Fibroblast of villous mesenchyme (primary cell): ENCODE measurements at regions not wholly inside any gene's neighbourhood (a gene's known extent, or its start where the extent isn't known, plus 50 kb on each side); places are given as distances from the start of the nearest gene placed in this dataset.

Experiments used
- DNase-seq: peaks from one replicate; pipeline ENCODE4 v3.0.0-alpha.2; 2010; ENCODE audit warnings: low read depth
- H3K4me3 ChIP-seq: 2 replicates; pipeline ENCODE4 v1.5.1; 2011; ENCODE audit warnings: low read depth, mild to moderate bottlenecking, low read length
- CTCF ChIP-seq: IDR thresholded peaks from 2 replicates; pipeline ENCODE4 v1.5.1; 2012; ENCODE audit warnings: low read depth, mild to moderate bottlenecking, low read length; ENCODE audit not compliant: insufficient read depth

- DNase-seq: no peak
- no peak for TF ChIP-seq CTCF
- no peak overlapping the region for H3K4me3 ChIP-seq
Measured at GRCh38 chr1:103917795-103918194, 168.1 kb downstream of the AMY1C start.

GRCh38 chr1:103931891-103932290, 182.2 kb downstream of the AMY1C start:
- no peak overlapping the region for H3K4me3 ChIP-seq
- no peak for DNase-seq
- TF ChIP-seq CTCF: no peak

GRCh38 chr1:103937763-103938357, 188.2 kb downstream of the AMY1C start:
- TF ChIP-seq CTCF: no peak
- H3K4me3 ChIP-seq: no peak overlapping the region
- no peak for DNase-seq

- no peak for DNase-seq
- no peak for TF ChIP-seq CTCF
- H3K4me3 ChIP-seq: no peak overlapping the region
Measured at GRCh38 chr1:103941086-103941485, 191.4 kb downstream of the AMY1C start.

- DNase-seq: no peak
- no peak for TF ChIP-seq CTCF
- H3K4me3 ChIP-seq: no peak overlapping the region
Measured at GRCh38 chr1:103942029-103942428, 192.3 kb downstream of the AMY1C start.

GRCh38 chr1:103945774-103946173, 196.1 kb downstream of the AMY1C start:
- DNase-seq: no peak
- no peak for TF ChIP-seq CTCF
- no peak overlapping the region for H3K4me3 ChIP-seq

- no peak for TF ChIP-seq CTCF
- DNase-seq: no peak
- H3K4me3 ChIP-seq: no peak overlapping the region
Measured at GRCh38 chr1:103948526-103948925, 198.8 kb downstream of the AMY1C start.
